ENCODE measurements at regions not wholly inside any gene's neighbourhood (a gene's known extent, or its start where the extent isn't known, plus 50 kb on each side); places are given as distances from the start of the nearest gene placed in this dataset.

GRCh38 chr1:60419023-60419422, 345.5 kb upstream of the C1orf87 start:
- DNase-seq: no peak

- DNase-seq: no peak
Observed at GRCh38 chr1:60415696-60416095, 342.1 kb upstream of the C1orf87 start.

- no peak for DNase-seq
Observed at GRCh38 chr1:60413091-60413490, 339.5 kb upstream of the C1orf87 start.

- no peak for DNase-seq
Observed at GRCh38 chr1:60411591-60411990, 338.0 kb upstream of the C1orf87 start.

- no peak for DNase-seq
Observed at GRCh38 chr1:60402816-60403215, 329.2 kb upstream of the C1orf87 start.

- no peak for DNase-seq
Observed at GRCh38 chr1:60402216-60402615, 328.6 kb upstream of the C1orf87 start.

GRCh38 chr1:60394436-60394835, 320.9 kb upstream of the C1orf87 start:
- no peak for DNase-seq

- DNase-seq: peak; percentile 22
Observed at GRCh38 chr1:60390593-60391282, 317.2 kb upstream of the C1orf87 start.

- no peak for DNase-seq
Observed at GRCh38 chr1:60388092-60388987, 314.8 kb upstream of the C1orf87 start.

GRCh38 chr1:60387175-60387574, 313.6 kb upstream of the C1orf87 start:
- DNase-seq: no peak

GRCh38 chr1:60386249-60386648, 312.7 kb upstream of the C1orf87 start:
- DNase-seq: no peak

GRCh38 chr1:60376196-60376595, 302.6 kb upstream of the C1orf87 start:
- no peak for DNase-seq

GRCh38 chr1:60374537-60374936, 301.0 kb upstream of the C1orf87 start:
- no peak for DNase-seq

- no peak for DNase-seq
Observed at GRCh38 chr1:60367532-60367931, 294.0 kb upstream of the C1orf87 start.

- DNase-seq: no peak
Observed at GRCh38 chr1:60359431-60359830, 285.9 kb upstream of the C1orf87 start.

GRCh38 chr1:60350531-60350930, 277.0 kb upstream of the C1orf87 start:
- DNase-seq: no peak

GRCh38 chr1:60348884-60349283, 275.3 kb upstream of the C1orf87 start:
- no peak for DNase-seq

- no peak for DNase-seq
Observed at GRCh38 chr1:60345621-60346020, 272.1 kb upstream of the C1orf87 start.

GRCh38 chr1:60345049-60345448, 271.5 kb upstream of the C1orf87 start:
- no peak for DNase-seq

- DNase-seq: no peak
Observed at GRCh38 chr1:60343736-60344135, 270.2 kb upstream of the C1orf87 start.

- DNase-seq: no peak
Observed at GRCh38 chr1:60342569-60342968, 269.0 kb upstream of the C1orf87 start.

GRCh38 chr1:60341274-60341673, 267.7 kb upstream of the C1orf87 start:
- no peak for DNase-seq

GRCh38 chr1:60331647-60332046, 258.1 kb upstream of the C1orf87 start:
- no peak for DNase-seq

- no peak for DNase-seq
Observed at GRCh38 chr1:60329651-60330050, 256.1 kb upstream of the C1orf87 start.

Measured in activated CD4-positive, alpha-beta T cell treated with anti-CD3 and anti-CD28 coated beads, Interleukin-10, Interleukin-2, amounts not matched to agents 100 ng/mL and 50 ng/mL, durations not matched to agents 16 hours and 8 hours (primary cell).